H4 (cell line): ENCODE measurements at regions not wholly inside any gene's neighbourhood (a gene's known extent, or its start where the extent isn't known, plus 50 kb on each side); places are given as distances from the start of the nearest gene placed in this dataset.
A peak's percentile ranks its signal among the peaks of the same experiment; 100 is the strongest.
"Not testable (repeated sequence)": the region's sequence is repeated elsewhere in the genome, so short reads cannot be mapped to it uniquely, and the experiment has no call there.

Source experiments
- DNase-seq: peaks from one replicate; pipeline ENCODE4 v3.0.0-alpha.2; 2015; ENCODE audit warnings: low spot score

DNA sequence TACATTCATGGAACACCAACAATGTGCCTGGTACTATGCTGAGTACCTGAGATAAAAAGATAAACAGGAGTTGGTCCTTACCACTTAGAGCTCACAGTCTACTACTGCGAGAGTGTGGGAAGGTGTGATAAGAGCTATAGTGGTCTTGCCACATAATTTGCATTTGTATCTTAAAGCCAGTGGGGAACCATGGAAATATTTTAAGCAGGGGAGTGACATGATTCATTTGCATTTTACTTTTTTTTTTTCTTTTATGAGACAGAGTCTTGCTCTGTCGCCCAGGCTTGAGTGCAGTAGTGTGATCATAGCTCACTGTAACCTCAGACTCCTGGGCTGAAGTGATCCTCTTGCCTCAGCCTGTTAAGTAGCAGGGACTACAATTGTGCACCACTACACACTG lies 53.6 kb downstream of the SRGAP2 start:
- DNase-seq, result not testable (repeated sequence)

DNA sequence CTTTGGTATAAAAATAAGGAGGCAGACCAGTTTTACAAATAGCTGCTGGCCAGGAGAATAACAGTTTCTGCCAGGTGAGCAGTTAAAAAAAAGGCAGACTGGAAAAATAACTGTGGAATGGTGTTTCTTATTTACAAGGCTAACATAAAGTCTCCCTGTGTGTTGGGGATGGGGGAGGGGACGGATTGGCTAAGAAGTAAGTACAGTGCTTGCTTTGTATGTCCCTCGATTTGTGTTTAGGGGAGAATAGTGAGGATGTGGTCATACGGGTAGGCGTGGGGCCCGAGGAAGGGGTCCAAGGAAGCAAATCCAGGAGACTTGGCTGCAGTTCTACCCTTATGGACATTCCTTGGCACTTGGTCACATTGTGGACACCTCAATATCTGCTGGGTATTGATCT lies 58.1 kb downstream of the SRGAP2 start:
- not testable (repeated sequence) for DNase-seq

DNA sequence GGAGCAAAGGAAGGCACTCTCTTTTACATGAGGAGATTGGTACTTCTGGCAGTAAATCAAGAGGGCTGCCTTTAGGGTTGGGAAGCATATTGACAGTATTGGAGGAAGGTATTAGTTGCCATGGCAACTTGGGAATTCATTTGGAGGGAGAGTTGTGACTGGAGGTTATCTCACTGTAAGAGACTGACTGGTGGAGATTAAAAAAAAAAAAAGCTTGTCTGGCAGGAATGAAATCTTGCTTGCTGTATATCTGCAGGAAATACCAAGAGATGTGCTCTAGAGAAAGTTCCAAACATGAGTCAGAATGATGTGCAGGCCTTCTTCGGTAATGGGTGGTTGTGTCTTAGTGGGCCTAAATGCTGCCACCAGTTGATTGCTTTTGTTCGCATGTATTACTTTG lies 59.1 kb downstream of the SRGAP2 start:
- DNase-seq, result not testable (repeated sequence)

DNA sequence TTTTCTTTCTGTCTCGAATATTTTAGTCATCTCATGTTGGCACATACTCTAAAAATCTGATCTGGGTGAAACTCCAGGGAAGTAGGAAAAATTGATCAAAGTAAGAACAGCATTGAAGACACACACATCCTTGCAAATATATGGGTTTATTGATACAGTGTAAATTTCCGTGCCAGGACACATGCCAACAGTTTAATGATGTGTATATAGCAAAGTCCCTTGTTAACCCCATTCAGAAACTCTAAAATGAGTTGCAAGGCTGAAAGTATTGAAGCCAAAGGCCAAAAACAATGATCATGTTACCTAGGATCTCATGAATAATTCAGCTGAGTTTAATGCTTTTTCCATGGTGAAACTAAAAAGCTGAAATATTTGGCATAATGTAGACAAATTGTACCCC lies 61.6 kb downstream of the SRGAP2 start:
- not testable (repeated sequence) for DNase-seq

DNA sequence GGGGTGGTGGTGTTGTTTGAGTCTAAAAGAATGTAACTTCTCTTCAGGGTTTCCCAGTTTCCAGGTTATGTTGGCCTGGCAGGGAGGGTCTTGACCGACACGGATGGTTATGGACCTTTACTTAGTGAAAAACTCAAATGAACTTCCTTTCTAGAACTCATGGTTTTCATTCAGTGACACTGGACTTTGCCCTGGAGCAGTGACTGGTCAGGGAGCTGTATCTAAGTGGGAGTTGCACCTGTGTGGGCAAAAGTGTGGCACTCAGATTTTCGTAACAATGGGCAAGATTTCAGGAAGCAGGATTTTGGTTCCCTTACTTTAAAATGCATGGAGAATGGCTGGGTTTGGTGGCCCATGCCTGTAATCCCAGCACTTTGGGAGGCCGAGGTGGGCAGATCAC lies 67.8 kb downstream of the SRGAP2 start:
- DNase-seq, result not testable (repeated sequence)

DNA sequence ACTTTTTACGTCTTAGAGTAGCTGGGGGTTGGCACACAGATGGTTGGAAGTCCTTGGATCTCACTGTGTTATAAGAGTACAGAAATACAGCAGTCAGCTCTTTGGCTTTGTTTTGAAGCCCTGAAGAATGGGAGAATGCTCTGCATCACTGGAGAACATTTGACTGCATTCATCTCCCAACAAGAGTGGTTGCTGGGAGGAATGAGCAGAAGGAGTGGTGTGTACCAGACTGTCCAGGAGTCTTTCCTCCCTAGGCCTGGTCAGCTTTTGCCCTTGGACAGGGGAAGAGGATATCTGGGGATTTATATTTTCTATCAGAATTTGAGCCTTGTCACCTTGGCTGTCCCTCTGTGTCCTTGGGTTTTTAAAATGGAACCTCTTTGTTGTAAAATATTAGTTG lies 69.8 kb downstream of the SRGAP2 start:
- not testable (repeated sequence) for DNase-seq

DNA sequence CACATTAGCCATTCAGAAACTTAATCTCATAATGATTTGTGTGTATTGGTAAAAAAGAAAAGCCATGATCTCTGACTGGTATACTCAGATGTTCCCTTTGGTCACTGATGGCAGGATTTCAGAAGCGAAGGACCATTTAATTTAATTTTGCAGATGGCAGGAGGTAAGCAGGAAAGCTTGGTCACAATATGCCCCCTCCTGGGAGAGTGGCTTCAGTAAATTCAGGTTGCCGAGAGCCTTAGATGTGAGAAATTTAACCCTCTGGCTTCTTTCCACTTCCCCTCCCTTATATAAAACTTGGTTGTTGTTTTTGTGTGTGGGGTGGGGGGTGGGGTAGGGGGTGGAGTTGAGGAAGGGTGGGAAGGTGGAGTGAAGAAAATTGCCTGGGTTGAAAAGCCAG lies 72.8 kb downstream of the SRGAP2 start:
- DNase-seq, result not testable (repeated sequence)

DNA sequence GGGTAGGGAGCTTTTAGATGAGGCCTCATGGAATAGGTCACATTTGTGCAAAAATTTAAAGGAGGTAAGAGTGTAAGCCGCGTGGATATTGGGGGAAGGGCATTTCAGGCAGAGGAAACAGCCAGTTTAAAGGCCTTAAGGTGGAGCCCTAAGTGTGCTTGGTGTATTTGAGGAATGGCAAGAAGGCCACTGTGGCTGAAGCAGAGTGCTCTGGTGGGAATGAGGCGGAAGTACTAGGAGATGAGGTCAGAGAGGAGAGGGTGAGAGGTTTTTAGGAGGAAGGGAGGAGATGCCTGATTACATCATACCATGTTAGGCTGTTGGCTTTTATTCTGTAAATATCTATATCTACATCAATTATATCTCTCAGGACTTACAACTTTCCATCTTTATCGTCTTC lies 75.3 kb downstream of the SRGAP2 start:
- DNase-seq, result peak; percentile 4

DNA sequence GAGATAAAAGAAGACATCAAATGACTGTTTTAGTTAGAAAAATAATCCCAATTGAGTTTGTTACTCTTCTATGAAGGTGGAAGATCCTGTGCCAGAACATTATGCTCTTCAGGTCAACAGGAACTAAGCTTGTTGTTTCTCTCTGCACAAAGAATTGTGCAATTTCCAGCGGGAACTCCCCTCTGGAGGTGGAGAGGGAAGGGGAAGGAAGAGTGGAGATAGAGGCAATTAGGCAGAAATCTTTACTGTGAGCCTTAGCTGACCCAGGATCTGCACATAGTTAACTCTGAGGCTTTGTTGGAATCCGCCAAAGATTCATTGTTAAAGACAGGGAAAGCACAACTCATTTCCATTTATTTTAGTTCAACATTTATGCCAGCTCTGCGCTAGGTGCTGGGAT lies 77.3 kb downstream of the SRGAP2 start:
- not testable (repeated sequence) for DNase-seq

DNA sequence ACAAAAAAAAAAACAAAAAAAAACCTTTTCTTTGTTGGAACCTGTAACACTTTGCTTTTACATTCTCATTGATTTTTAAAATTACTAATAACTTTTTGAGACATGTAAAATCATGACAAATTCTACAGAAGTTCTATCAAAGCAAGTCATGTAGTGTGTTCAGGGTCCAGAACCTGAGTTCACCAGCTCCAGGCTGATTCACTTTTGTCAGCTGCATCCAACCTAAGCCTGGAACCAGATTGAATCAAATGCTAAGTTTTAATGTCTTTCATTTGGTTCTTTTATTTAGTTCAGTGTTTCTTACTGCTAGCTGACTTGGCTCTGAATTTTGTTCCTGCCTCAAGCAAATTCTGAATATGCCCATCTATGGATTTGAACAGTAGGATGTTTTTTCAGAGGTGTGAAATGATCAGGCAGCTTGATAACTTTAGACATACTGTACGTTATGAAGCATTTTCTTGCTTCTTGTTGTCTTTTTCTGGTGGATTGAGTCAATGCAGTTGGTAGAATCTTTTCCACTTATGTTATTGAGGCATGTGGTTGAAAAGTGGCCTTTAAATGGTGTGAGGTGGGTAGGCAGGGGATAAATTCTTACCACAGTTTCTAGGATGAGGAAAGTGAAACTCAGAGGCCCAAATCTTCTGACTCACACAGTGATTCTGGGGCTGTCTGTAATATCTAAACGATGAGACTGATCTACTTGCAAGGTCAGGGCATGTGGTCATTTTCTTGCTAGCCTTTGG lies 78.7 kb downstream of the SRGAP2 start:
- DNase-seq, result not testable (repeated sequence)

DNA sequence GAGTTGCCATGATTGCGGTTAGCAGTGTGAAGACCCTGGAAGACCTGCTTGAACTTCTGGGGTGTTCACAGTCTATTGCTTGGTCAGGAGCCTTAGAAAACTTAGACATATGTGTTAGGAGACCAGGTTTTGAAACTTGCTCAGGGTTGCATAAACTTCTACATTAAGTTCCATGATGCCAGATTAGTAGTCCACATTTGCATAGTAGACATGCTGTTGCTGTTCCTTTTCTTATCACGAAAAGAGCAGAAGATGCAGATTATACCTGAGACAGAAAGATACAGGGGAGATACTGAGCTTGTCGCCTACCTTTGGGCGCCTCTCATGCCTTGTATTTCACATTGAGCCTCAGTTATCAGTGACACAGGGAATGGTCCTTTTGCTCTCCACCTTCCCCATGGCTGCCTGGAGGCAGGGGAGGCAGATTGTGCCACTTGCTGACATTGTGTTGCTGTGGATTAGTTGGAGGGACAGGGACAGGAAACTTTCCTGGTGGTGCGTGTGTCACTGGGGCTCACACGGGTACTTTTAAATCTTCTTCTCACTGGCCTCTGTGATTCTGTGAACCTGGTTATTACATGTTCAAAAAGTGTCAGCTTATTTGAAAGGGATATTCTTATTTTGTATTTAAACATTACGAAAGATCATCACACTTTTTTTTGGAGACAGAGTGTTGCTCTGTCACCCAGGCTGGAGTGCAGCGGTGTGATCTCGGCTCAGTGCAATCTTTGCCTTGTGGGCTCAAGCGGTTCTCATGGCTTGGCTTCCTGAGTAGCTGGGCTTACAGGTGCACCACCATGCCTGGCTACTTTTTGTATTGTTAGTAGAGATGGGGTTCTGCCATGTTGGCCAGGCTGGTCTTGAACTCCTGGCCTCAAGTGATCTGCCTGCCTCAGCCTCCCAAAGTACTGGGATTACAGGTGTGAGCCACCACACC lies 82.0 kb downstream of the SRGAP2 start:
- DNase-seq, result not testable (repeated sequence)

DNA sequence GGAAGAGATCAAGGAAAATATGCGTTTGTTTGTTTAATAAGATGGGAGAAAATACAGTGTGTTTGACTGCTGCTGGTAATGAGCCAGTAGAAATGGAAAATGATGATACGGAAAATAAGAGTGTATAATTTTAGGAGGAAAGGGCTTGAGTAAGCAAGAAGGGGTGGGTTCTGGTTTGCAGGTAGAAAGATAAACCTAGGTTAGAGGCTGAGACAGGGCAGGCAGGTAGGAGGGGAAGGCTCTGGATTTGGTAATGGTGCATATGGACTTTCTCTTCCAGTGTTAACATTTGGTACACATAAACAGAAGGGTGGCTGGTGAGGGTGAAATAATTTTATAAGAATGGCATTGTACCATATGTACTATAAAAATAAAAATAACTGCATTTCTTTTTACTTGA lies 84.4 kb downstream of the SRGAP2 start:
- not testable (repeated sequence) for DNase-seq

DNA sequence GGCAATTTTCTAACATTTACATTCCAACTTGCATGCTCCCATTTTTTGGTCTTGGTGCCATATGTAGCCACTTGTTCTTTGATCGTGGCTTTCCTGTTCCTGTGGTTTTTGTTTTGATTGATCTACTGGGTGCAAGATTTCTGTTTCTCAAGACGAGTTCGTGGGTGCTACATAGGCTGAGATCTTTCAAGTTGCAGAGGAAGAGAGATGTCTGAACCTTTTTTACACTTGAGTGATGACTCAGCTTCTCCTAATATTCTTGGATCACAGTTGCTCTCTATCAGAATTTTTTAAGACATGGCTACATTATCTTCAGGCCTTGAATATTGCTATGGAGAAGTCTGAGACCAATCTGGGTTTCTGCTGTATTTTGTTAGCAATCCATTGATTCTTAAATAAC lies 85.1 kb downstream of the SRGAP2 start:
- DNase-seq, result not testable (repeated sequence)

DNA sequence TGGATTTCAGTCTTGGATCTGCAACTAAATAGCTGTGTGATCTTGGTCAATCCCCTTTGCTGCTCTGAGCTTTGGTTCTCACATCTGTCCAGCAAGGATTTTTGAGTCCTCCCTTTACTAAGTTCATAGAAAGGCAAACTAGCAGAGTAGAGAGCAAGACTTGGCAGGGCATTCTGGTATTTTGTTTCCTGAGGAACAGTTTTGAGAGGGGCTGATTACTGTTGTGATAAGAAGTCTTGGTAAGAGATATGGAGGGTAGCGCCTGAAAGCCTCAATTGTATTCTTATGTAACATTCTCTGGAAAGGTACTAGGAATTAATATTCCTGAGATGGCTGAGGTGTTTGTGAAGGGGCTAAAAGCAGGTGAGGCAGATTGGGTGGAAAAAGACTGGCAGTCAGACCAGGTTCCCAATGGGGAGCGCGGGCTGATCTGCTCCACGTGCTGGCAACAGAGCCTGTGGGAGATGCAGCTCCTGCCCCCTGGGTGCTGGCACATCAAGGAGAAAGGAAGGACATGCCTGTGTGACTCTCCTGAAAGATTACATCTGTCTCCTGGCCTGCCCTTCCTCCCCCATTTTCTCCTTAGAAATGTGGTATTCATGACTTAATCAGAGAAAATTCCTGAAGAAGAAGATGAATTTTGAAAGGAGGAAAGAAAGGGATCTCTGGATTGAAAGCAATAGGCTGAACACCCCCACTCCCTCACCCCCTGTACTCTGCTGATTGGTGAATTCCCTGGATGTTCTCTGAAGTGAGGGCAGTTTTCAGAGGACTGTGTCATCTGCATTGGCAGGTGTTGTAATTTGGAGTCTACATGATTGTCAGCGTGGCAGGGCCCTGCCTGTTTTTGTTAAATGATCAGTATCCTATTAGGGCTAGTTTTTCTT lies 94.0 kb downstream of the SRGAP2 start:
- not testable (repeated sequence) for DNase-seq

DNA sequence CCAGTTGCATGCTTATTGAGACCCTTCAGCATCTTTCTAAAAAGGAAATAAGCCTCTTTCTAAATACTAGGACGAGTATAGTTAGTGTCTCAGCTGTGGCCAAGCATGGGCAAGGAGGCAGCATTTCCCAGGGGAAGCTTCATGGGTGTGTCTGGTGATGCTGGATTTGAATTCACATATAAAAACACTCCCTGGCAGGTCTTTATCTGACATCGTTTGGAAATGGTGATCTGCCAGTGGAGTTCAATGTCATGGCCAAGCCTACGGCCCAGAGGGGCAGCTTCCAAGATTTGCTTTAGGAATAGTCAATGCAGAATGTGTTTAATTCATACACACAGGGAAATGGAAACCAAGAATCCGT lies 94.7 kb downstream of the SRGAP2 start:
- DNase-seq, result not testable (repeated sequence)

DNA sequence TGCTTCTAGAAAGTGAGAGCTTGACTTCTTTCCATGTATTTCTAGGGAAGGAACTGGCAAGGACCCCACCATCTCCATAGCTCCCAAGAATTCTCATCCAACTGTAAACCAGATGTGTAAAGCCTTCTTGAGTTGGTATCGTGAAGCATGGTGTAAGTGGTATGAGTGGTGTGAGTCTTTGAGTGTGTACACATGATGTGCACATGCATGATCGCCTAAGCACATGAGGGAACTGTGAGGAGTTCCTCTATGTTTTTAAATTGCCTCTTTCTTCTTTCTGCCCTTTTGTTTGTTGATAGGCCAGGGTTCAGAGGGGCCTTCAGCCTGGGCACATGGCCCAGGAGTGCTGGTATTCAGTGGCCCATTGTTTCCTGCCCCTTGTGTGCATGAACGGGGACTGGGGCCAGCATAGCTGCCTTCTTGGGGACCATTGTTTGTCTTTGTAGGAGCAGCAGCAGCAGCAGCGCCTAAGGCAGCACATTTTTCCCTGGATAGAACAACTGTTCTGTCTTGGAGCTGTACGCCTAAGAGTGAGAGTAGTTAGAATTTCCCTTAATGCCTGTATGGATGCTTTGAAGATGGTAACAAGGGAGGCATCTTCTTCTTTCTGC lies 95.9 kb downstream of the SRGAP2 start:
- not testable (repeated sequence) for DNase-seq

DNA sequence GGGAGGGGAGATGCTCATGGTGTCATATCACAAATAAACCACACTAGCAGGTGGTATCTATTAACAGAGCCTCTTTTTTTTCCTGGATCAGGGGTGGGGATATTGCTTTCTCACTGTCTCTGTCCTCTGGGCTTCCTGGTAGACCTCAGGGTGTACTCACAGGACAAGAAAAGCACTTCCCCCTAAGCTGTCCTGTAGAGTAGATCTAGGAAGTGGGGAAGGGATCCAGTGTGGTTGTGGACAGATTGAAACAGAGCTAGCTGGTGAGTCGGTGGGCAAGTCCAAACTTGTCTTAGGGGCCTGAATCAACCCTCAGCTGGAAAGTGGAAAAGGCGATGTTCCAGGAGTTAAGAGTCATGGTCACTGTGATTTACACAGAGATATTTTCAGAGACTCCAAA lies 96.6 kb downstream of the SRGAP2 start:
- DNase-seq, result not testable (repeated sequence)

DNA sequence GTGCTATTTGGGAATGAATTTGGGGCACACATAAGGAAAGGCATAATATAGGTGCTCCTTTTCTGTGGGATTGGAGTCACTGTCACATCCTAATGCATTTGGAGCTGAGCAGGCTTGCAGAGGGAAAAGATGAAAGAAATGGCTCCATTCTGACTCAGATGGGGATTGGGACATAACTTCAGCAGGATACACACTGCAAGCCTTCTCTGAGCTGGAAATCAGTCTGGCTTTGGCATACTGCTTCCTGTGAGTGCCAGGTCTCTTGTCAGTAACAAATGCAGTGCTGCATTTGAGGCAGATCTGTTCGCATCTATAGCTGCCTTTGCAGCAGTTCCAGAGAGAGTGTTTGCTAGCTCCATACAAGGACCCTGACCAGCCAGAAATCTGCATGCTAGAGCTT lies 98.7 kb downstream of the SRGAP2 start:
- not testable (repeated sequence) for DNase-seq

DNA sequence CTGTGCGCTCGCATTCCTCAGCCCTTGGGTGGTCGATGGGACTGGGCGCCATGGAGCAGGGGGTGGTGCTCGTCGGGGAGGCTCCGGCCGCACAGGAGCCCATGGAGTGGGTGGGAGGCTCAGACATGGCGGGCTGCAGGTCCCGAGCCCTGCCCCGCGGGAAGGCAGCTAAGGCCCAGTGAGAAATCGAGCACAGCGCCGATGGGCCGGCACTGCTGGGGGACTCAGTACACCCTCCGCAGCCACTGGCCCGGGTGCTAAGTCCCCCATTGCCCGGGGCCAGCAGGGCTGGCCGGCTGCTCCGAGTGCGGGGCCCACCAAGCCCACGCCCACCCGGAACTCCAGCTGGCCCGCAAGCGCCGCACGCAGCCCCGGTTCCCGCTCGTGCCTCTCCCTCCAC lies 104.1 kb downstream of the SRGAP2 start:
- not testable (repeated sequence) for DNase-seq

DNA sequence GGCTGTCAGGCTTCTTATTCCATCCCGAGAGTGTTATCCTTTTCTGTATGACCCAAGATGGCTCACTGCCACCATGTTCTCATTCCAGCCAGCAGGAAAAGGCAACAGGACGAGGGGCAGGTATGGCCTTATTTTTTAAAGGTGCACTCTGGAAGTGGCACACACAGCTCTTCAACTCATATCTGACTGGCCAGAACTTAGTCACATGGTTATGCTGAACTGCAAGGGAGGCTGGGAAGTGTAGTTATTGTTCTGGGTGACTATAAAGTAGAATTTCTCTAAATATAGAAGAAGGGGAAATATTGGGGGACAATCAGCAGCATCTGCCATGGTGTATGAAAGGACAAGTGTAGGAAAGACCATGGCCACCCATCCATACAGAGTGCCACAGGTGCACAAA lies 107.6 kb downstream of the SRGAP2 start:
- DNase-seq, result not testable (repeated sequence)

DNA sequence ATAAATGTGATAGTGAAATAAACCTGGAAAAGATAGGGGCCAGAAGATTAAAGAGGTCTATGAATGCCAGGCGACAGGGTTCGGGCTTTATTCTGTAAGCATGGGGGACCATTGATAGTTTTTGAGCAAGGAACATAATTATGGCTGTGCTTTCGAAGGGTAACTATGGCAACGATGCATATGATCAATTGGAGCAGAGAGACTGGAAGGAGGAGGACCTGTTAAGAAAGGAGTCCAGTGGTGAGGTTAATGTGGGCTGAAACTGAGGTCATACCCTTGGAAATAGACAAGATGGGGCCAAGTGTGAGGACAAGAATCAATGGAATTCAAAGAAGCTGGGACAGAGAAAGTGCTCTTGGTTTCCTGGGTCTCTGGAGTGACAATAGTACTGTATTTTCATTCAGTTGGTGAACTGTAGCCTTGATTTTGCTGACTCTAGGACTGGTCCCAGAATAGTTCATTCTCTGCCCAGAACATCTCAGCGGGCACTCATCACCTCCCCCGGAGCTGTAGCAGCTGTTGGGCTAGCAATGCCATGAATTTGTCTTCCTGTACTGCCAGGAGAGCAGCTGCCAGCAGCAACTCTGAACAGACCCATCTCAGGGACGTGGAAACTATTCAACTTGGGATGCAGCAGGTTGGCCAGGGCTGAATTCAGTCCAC lies 108.4 kb downstream of the SRGAP2 start:
- DNase-seq, result not testable (repeated sequence)
